NOMO-1 (cell line): ENCODE measurements at regions not wholly inside any gene's neighbourhood (a gene's known extent, or its start where the extent isn't known, plus 50 kb on each side); places are given as distances from the start of the nearest gene placed in this dataset.

Experiments
- DNase-seq, 2 experiments: peaks; one replicate each; lab custom pipeline; 2025; ENCODE audit not compliant: unreplicated experiment in 2 of 2; lab: John Stamatoyannopoulos, UW

DNA sequence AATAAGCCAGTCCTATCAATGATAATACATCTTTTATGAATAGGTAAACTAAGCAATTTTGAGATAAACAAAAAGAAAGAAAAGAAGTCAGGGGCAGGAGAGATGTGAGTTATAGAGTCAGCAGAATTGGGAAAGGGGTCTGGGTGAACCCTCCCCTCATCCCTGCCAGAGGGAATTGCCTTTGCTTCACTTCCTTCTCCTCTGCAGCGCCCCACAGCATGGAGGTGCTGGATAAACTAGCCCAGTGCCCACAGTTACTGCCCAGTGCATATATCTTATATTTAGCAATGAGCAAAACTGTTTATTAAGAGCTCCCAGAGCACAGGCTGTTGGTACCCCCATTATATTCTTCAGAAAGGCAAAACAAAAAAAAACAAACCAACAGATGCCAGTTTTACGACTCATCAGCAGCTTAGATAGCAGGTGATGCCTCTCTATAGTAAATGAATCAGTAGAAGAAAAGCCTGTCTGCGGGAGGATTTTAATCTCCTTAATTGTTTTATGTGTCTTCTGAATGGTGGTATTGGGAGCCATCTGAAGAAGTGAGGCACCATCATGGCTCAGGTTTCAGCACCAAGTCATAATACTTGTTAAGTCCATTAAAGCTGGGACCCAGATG lies 419.2 kb downstream of the EPM2A start:
- DNase-seq: no peak

DNA sequence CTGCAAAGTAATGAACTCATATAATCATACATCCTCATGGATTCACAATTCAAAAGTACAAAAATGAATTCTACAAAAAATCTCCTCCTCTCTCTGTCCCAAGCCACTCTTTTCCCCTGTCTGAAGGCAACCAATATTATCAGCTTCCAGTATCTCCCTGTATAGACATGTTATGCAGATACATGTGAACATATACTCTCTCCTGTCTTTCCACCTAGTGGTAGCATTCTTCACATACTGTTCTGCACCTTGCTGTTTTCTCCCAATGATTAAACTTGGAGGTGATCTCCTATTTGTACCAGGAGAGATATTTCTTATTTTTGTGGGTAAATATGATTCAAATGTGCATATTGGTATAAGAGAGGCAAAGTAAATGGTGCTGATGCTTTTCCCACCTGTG lies 416.4 kb downstream of the EPM2A start:
- no peak for DNase-seq

DNA sequence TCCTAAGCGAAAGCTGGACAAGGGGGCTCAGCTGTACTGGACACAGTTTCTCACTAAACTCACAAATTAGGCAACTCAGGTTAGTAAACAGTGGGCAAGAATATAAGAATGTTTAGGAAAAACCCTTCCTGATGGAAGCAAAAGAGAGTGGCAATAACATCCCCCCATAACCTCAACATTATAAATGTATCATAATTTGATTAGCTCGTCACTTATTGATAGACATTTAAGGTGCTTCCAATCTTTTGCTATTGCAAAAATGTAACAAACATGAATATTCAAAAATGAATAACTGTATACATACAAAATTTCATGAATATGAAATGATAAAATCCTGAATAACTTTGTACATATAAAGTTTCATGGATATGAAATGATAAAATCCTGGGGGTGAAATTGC lies 415.7 kb downstream of the EPM2A start:
- DNase-seq: no peak

DNA sequence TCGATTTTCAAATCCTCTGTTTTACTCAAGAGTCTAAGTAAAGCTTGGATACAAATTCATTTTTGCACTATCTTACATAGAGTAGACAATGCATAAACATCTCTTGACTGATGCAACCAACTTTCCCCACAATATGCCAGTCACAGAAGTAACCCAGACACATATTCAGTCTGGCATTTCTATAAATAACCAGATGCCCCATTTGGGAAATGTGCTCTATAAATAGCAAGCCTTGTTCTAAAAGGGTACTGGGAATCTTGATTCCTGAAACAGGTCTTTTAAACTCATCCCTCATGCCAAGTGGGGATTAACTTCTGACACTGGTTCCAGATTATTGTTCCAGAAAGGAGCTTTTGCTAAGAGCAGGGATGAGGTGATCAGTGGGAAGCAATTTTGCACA lies 411.7 kb downstream of the EPM2A start:
- no peak for DNase-seq

DNA sequence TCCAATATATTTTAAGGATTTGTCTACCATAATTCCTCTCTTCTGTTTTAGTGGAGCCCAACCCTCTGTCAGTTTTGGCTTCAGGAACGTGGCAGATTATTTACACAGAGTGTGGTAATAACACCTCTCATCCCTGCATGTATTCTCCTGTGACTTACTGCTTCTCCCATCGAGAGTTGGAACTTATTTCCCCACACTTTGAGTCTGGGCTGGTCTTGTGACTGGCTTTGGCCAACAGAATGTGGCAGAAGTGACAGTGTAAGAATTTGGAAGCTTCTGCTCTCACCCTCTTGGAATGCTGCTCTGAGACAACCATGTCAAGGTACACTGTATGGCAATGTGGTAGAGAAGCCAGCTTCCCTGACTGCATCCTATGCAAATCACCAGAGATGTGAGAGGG lies 407.7 kb downstream of the EPM2A start:
- no peak for DNase-seq

DNA sequence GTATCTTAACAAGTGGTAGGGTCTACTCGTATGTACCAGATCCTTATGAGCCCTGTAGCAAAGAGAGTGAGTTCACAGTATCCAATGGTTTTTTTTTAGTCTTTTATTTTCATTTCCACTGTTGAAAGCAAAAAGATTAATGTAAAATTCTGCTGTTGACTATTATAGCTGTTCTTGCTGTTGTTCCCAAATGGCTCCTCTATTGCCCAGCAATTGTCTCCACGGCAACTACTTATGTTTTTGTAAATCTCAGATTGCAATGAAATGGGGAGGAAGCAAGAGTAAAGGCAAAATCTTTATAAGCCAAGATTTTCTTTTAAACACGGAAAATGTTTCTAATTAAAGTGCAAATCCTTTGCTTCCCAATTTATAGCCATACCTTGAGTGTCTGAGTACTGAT lies 406.1 kb downstream of the EPM2A start:
- DNase-seq: no peak

DNA sequence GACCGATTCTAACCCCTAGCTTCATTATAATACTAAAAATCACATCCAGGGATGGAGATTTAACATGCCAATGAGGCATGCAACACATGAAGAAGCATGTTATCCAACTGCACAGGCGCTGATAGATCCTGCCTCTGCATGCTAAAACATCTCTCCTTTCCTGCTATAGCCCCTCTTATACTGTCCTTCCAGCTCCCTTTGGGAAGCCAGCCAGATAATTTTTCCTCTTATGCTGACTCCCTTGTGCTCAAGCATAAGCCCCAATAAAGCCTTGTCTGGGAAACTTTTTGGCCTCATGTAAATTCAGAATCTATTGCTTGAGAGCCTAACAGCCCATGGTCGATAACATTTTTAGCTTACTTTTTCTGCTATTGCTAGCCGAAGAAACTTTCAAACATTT lies 404.3 kb downstream of the EPM2A start:
- no peak for DNase-seq

DNA sequence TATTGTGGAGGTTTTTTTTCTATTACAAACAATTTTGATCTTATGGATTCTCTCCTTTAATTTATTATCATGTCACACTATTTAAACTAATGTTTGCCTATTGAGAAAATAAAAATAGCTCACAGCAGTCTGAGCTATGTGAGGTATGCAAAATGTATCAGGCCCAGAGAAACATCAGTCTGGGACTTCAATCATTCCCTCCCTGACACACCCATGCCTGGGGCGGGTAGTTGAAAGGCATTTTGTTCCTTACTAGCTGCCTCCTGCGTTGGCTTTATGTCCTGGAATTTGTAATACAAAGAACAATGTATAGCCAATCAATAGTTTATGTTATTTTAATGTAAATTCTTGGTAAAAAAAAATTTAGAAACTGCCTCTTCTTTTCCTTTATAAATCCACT lies 403.3 kb downstream of the EPM2A start:
- DNase-seq: no peak

DNA sequence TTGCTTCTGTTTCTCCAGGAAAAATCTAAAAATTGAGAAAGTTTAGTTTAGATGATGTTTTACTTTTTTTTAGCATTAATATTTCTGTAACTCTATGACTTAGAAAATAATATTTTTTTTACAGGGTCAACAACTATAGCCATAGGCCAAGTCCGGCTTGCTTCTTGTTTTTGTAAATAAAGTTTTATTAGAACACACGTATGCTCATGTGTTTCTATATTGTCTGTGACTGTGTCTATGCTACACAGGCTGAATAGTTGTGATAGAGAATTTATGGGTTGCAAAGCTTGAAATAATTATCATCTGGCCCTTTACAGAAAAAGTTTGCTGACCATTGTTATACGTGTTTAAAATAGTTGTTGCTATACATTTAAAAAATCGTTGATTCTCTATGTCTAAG lies 399.2 kb downstream of the EPM2A start:
- no peak for DNase-seq

DNA sequence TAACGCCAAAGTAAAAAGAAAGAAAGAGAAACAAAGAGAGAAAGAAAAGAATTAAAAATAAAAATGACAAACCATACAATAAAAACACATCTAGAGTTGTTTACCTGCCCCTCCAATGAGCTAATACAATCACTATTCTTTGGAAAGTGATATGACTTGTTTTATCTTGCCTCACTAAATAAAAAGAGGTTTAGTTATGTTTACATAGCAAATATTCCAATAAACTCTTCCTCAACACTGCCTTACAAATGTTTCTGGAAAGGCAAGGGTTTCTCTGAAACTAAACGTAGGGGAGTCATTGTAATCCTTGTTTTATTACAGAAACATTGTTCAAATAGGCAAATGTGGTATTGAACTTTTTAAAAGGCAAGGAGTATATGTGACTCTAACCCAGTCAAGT lies 396.2 kb downstream of the EPM2A start:
- no peak for DNase-seq

DNA sequence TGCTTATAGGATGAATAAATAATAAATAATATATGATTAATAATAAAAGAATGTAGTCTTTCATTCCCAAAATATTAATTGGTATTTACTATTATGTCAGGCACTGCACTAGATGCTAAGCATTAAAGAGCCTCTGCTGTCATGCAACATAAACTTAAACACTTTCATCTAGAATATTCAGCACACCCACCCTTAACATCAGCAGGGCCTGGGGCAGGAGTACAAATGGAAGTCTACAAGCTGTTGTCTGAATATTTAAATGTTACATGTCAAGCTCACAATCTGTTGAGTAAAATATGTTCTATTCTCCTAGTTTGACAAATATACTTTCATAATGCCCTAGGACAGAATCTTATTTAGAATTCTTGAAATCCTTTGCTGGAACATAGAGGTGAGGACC lies 395.1 kb downstream of the EPM2A start:
- no peak for DNase-seq

DNA sequence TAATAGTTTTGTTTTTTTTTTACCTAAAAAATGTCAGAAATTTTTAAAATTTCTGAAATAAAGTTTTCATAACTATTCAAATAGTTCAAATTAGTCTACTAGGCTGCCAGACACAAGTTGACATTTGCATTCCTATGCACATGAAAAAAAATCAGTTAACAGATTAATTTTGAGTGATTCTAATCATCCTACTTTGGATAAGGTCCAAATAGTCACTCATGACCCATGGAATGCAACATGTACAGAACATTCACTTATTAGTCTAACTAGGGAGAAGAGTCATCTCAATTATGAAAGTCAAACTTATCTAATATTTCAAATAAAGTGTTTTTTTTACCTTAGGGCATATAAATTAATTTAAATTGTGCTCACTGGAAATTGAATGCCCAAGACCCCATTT lies 390.2 kb downstream of the EPM2A start:
- DNase-seq: no peak

DNA sequence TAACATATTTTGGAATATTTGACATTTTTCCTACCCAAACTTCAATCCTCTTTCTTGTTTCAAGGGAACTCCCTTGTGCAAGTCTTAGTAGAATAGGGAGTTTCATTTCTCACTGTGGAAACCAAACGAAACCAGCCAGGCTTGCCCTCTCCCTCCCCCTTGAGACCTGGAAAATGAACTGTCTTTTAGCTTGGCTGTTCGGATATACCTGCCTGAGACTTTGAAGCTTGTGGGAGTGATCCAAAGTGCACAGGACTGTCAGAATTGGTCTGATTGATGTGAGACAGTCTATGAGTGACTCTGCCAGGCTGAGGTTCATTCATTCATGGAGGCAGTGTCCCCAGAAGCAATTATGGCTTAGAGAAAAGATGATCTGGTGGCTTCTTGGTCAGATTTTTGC lies 388.1 kb downstream of the EPM2A start:
- DNase-seq: no peak

DNA sequence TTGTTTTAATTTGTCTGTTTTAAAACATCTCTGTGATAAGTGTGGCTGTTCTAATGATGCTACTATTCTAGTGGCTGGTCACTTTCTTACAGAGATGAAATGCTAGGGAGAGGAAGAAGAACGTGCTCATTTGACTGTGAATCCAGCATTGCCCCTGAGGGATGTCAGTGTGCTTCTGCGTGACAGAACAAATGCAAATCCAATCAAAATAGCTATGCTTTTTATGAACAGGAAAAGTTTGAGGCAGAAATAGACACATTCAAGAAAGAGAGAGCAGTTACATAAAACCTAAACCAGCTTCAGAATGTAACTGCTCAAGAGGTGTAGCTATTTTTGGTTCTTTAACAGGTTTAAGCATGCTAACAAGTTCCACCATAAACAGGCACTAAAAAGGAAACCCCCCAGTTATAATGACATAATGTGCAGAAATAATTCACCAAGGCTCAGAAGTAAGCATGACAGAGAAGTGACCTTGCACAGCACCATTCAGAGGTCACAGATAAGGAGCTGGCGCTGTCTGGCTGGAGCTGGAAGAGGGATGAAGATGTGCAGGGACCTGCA lies 385.3 kb downstream of the EPM2A start:
- no peak for DNase-seq

DNA sequence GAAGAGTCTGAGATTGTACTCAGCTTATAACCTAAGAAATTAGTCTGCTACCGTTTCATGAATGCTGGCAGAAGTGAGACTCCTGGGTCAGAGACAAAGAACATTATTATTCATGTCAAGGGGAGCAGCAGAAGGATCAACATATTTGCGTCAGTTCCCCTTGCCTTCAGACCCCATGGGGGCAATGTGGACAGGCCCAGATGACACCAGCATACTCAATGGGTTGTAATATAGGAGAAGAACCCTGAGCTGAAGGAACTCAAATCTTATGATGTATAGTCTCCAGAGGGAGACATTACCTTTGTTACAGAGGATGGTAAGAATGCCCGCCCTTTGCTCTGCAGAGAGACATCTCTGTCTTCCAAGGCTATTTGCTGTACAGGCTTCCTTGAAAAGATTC lies 384.4 kb downstream of the EPM2A start:
- DNase-seq: no peak

DNA sequence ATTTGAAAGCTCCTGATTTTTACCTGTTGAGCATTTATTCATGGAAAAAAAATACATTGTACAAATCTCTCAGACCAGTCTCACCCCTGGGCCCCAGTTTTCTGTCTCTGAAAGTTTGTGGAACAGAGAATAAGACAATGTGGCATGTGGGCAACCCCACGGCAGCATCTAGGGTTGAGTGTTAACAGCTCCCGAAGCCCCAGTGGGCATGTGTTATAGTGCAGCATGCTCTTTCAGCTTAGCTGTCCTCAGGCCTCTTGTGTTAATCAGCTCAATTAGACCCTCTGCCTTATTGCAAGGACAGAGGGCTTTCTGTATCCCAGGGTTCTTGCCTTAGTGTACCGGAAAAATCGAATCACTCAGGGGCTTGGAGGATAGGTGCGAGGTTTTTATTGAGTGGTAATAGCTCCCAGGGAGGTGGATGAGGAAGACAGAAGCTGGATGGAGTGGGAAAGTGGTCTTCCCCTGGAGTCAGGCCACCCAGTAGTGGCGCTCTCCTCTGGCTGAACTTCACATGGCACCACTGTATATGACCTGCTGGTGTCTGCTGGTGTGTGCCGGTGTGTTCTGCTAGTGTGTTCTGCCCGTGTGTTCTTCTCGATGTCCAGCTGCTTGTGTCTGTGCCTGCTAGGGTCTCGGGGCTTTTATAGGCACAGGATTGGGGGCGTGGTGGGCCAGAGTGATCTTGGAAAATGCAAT lies 382.8 kb downstream of the EPM2A start:
- no peak for DNase-seq

DNA sequence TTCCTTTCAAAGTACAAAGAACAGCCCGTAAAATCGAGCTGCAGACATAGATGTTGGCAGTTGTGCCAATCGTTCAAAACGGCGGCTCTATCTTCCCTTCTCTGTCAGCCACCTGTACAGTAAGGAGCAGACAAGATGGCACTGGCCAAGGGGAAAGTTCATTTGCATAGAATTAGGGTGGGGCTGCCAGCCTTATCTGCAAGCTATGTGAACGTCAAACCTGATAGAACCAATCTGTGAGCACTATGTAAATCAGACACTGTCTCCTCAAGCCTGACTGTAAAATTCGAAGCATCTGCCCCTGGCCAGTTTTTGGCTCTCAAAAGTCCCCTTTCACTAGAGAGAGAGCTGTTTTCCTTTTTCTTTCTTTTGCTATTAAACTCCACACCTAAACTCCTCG lies 374.5 kb downstream of the EPM2A start:
- DNase-seq: no peak

DNA sequence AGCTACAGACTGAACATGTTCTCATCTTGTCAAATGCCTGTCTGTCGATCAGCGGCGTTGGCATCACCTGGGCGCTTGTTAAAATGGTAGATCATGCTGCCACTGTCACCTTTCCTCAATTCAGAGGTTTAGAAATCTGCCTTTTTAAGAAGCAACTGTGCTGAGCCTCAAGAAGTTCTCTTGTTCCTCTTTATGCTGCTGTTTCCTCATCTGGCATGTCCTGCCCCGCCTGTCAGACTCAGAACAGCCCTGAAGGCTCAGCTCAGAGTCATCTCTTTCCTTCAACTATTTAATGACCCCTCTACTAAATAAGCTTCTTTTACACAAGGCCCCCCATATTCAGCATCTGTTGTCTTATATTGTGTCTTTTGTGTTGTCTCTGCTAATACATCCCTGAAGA lies 368.2 kb downstream of the EPM2A start:
- peak in 1 of 2 experiments; percentile 5 for DNase-seq

DNA sequence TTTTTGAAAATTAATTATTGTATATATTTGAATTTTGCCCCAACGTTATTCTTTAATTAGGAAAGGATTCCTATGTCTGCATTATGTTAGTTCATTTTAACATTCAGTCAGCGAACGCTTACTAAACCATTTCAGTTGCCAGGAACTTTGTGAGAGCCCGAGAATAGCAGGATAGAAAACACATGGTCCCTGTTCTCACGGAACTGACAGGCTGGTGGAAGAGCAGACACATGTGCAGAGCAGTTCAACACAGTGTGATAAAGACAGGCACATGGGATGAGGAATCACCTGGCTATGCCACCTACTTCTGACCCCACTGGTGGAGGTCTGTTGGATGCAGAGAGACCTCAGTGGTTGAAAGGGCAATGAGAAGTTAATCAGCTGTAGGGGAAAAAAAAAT lies 367.2 kb downstream of the EPM2A start:
- DNase-seq: no peak

DNA sequence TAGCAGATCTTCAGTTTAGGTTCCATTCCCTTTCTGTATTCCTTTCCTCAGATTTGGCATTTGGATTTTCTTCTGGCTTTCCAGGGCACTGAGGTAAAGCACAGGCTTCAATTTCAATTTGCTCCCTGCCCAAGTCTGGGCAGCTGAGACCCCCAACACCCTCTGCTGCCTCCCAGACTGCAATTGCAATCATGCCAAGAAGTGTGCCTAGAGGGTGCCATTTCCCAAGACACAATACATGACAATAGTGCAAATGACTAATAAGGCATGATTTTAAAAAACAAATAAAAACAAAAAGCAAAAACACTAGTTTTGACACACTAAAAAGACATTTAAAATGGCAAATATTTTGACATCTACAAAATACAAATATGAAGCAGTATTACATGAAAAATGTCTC lies 364.8 kb downstream of the EPM2A start:
- no peak for DNase-seq

DNA sequence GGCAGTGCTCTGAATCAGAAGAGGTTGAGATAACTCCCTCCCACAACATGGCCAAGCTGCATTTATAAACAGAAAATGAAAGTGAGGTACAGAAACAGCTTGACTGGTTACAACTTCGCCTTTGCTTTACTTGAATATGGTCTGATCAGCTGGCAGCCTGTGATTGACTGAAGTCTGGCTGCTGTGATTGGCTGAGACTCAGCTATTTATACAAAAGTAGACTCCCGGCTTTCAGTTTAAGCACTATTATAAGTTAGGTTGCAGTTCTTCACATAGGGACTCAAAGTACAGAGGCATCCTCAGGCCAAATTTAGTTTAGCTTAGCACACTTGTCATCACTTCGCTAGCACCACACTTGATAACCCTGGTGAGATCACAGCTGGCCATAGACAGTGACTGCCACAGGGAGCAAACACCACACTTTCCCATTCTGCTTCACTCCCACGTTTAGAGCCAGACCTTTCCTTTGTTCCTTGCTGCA lies 362.6 kb downstream of the EPM2A start:
- peak in 1 of 2 experiments; percentile 47 for DNase-seq

DNA sequence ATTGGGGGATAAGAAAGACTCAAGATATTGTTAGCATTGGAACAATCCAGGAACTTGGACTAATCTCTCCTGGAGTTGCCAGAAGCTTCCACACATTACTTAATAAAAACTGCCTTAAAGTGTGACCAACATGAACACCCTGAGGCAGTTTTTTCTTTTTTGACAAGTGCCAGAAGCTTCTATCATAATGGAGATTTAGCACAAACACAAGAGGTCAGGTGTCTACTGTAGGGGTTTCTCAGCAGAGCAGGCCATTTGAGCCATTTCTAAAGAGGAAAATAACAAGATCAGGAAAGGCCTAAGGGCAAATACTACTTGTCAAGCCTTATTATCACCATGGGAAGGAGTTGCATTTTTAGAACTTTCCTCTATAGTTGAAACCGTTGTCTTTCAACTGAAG lies 361.5 kb downstream of the EPM2A start:
- no peak for DNase-seq
